Thoracic aorta (tissue), 2 donors: ENCODE measurements at regions not wholly inside any gene's neighbourhood (a gene's known extent, or its start where the extent isn't known, plus 50 kb on each side); places are given as distances from the start of the nearest gene placed in this dataset.

Experiments used
- ATAC-seq: fragments of 150-250 bp; one replicate; pipeline ENCODE4 v1.8.0; 2017; ENCODE audit warnings: low read depth; ENCODE audit not compliant: insufficient number of reproducible peaks, low FRiP score
- DNase-seq: peaks from one replicate; pipeline ENCODE4 v3.0.0-alpha.2; 2020; ENCODE audit warnings: low spot score
- H3K27ac ChIP-seq, 2 donors: fragments of 200-600 bp; sonication (generic); 1 replicate in 1 of 2; 2 replicates in 1 of 2; pipeline ENCODE4 v1.5.1; 2016; ENCODE audit warnings: mild to moderate bottlenecking in 2 of 2, moderate library complexity in 2 of 2
- H3K27me3 ChIP-seq: fragments of 200-600 bp; sonication (generic); replicated peaks from 2 replicates; pipeline ENCODE4 v1.6.0; 2016; ENCODE audit warnings: mild to moderate bottlenecking; ENCODE audit not compliant: insufficient read depth
- H3K36me3 ChIP-seq: fragments of 200-600 bp; sonication (generic); one replicate; pipeline ENCODE4 v1.5.1; 2016
- H3K4me1 ChIP-seq, 2 donors: fragments of 200-600 bp; sonication (generic); 1 replicate in 1 of 2; 2 replicates in 1 of 2; pipeline versions ENCODE4 v1.5.1 to v1.6.0; 2016; ENCODE audit warnings: low read depth in 2 of 2, mild to moderate bottlenecking in 1 of 2; ENCODE audit not compliant: control insufficient read depth in 1 of 2
- H3K4me3 ChIP-seq: fragments of 200-600 bp; sonication (generic); 2 replicates; pipeline ENCODE4 v1.5.1; 2016; ENCODE audit warnings: mild to moderate bottlenecking
- H3K9me3 ChIP-seq: fragments of 200-600 bp; sonication (generic); 2 replicates; pipeline ENCODE4 v1.5.1; 2016
- CTCF ChIP-seq: fragments of 200-600 bp; sonication (generic); IDR thresholded peaks from one replicate; pipeline ENCODE4 v1.5.1; 2019; ENCODE audit warnings: antibody characterized with exemption

DNA sequence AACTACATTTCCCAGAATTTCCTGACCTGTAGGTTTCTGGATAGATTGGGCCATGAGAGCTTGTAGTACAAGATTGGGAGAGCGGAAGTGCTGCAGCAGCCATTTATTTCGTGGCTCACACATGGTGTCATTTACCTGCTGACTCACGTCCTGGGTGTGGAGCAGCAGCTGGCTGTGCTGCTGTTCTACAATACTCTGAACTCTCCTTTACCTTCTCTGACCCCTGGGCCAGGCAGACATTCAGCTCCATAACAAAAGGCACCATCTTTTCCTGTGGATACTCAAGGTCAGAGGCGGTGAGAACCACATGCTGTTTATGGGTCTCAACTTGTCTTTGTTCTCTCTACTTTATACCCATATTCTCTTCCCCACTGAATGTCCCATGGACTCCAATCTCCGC is 490.2 kb downstream of the IGSF11 start:
- Histone ChIP-seq H3K27ac (no peak overlapping the region), H3K9me3 (no peaks in the 10 kb centered on the region), H3K4me3 (no peak overlapping the region), H3K36me3 (no peaks in the 10 kb centered on the region), H3K4me1 (no peaks in the 10 kb centered on the region), H3K27me3 (no peaks in the 10 kb centered on the region)
- ATAC-seq (no peak), DNase-seq (no peak)
- TF ChIP-seq CTCF: no peak

DNA sequence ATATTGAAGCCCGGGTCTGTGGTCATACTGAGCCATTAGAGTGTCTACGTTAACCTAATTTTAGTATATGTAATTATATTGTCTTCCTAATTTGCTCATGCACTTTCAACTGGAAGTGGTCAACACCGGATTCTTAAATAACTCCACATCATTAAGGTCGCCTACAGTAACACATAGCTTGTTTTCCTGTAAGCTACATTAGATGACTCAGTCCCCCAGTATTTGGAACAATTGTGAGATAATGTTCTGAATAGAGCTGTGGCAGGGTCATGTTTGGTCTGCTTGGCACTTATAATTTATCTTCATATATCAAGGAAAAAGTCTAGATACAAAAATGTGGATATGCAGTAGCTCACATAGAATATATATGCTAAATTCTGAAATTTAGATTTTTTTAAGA is 486.2 kb downstream of the IGSF11 start:
- Histone ChIP-seq H3K9me3 (no peaks in the 10 kb centered on the region), H3K27ac (no peak overlapping the region), H3K4me3 (no peak overlapping the region), H3K36me3 (no peaks in the 10 kb centered on the region), H3K4me1 (no peaks in the 10 kb centered on the region), H3K27me3 (no peaks in the 10 kb centered on the region)
- DNase-seq (no peak), ATAC-seq (no peak)
- no peak for TF ChIP-seq CTCF

- no peak for DNase-seq
- no peaks in the 10 kb centered on the region for H3K27me3 ChIP-seq
- H3K4me1 ChIP-seq: no peaks in the 10 kb centered on the region
- no peaks in the 10 kb centered on the region for H3K9me3 ChIP-seq
- no peak for ATAC-seq
- H3K36me3 ChIP-seq: no peaks in the 10 kb centered on the region
- TF ChIP-seq CTCF: no peak
- H3K4me3 ChIP-seq: no peak overlapping the region
- H3K27ac ChIP-seq: no peak overlapping the region
Observed at GRCh38 chr3:118550122-118550521, 484.5 kb downstream of the IGSF11 start.

DNA sequence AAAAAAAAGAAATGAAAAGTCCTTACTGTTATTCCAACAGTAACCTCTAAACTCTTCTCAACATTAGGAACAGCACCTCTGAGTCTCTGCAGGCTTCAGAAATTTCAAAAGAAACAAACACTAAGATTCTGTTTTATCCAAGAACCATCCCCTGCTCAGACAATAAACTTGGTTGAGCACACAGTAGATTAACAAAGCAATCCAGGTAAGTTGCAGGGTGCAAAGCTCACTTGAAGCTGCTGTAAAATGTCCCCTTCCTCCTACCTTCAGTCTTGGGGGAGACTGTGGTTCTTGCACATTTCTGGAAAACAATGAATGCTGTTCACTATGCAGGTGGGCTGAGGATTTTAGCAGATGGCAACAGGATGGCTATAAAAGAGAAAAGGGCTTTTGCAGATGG is 484.1 kb downstream of the IGSF11 start:
- Histone ChIP-seq H3K9me3 (no peaks in the 10 kb centered on the region), H3K27me3 (no peaks in the 10 kb centered on the region), H3K27ac (no peak overlapping the region), H3K4me3 (no peak overlapping the region), H3K36me3 (no peaks in the 10 kb centered on the region), H3K4me1 (no peaks in the 10 kb centered on the region)
- TF ChIP-seq CTCF: no peak
- DNase-seq: no peak
- ATAC-seq: no peak

DNA sequence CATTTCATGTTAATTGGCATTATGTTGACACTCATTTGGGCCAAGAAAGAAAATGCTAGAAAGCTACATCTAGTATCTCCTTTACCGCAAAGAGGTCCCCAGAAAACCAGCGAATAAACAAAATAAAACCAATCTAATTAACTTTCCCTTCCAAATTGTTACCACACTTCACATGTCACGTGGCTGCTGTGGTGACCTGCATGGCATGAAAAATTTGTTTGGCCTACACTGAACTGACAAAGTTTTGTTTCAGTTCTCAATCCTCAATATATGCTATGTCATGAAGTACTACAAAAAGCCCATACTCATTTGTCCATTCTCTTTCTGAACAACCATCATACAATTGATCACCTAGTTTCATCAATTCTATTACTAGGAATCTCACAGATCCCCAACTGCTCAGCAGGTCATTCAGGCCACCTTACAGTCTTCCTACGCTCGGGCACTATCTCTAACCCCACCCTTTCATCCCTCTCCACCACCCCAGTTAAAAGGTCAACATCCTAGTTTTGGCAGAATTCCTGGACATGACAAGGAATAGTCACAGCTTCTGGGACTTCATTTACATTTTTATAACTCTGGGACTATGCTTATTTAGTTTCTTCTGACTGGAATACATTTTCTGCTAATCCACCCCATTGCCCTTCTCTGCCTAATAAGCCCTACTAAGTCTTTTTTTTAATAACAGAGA is 480.4 kb downstream of the IGSF11 start:
- ATAC-seq (no peak), DNase-seq (no peak)
- Histone ChIP-seq H3K4me1 (no peaks in the 10 kb centered on the region), H3K4me3 (no peak overlapping the region), H3K9me3 (no peaks in the 10 kb centered on the region), H3K27me3 (no peaks in the 10 kb centered on the region), H3K36me3 (no peaks in the 10 kb centered on the region), H3K27ac (no peak overlapping the region)
- no peak for TF ChIP-seq CTCF
